SK-N-SH (cell line): ENCODE measurements at regions not wholly inside any gene's neighbourhood (a gene's known extent, or its start where the extent isn't known, plus 50 kb on each side); places are given as distances from the start of the nearest gene placed in this dataset.

Source experiments
- MXI1 ChIP-seq: IDR thresholded peaks from 2 replicates; pipeline ENCODE4 v1.6.1; 2012; ENCODE audit warnings: mild to moderate bottlenecking, low read depth, low read length, improper control_type of control experiment
- POLR2AphosphoS5 ChIP-seq: IDR thresholded peaks from 2 replicates; pipeline ENCODE4 v1.6.1; 2012; ENCODE audit warnings: low read depth, low read length
- TAF1 ChIP-seq: IDR thresholded peaks from 2 replicates; pipeline ENCODE4 v1.6.1; 2012; ENCODE audit warnings: low read depth, mild to moderate bottlenecking, low read length, moderate library complexity, borderline replicate concordance
- TCF12 ChIP-seq: IDR thresholded peaks from 2 replicates; pipeline ENCODE4 v1.4.0; 2012
- USF2 ChIP-seq: fragments of 150-350 bp; IDR thresholded peaks from 2 replicates; pipeline ENCODE4 v1.6.1; 2017; ENCODE audit warnings: antibody characterized with exemption, low read length, low read depth, borderline replicate concordance
- YY1 ChIP-seq: IDR thresholded peaks from 2 replicates; pipeline ENCODE4 v1.4.0; 2012; ENCODE audit warnings: low read depth, mild to moderate bottlenecking
- ZBTB33 ChIP-seq: IDR thresholded peaks from 2 replicates; pipeline ENCODE4 v1.4.0; 2012; ENCODE audit warnings: low read depth, borderline replicate concordance
- TF ChIP-seq, protein P1 (sequence below): fragments of 200-600 bp; sonication (generic); IDR thresholded peaks from 2 replicates; pipeline ENCODE4 v1.6.1; 2017; ENCODE audit warnings: antibody characterized with exemption, mild to moderate bottlenecking, moderate library complexity
- TF ChIP-seq, protein P2 (sequence below): IDR thresholded peaks from 2 replicates; pipeline ENCODE4 v1.4.0; 2012; ENCODE audit warnings: low read depth
- TF ChIP-seq, protein P3 (sequence below): IDR thresholded peaks from 2 replicates; pipeline ENCODE4 v1.6.1; 2012; ENCODE audit warnings: mild to moderate bottlenecking, low read depth, low read length, moderate library complexity
- TF ChIP-seq, protein P4 (sequence below): IDR thresholded peaks from 2 replicates; pipeline ENCODE4 v1.4.0; 2012; ENCODE audit warnings: low read depth, borderline replicate concordance

DNA sequence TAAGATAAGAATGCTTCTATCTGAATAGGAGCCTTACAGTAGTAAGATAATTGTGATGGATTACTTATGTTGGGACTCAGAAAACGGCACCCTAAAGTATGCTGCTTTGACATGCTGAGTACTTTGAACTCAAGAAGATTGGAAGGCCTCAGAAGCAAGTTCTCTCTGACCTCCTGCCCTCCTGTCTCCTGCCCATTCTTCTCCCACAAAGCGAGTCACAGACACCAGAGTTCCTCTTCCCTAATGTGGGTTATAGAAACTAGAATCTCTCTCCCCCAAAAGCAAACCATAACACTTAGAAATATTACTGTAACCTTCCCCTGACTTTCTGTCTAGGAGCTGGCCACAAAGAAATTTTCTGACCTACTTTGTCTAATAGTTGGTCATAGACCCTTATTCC lies 76.5 kb downstream of the DDIT4L start:
- TF ChIP-seq, protein P1, sequence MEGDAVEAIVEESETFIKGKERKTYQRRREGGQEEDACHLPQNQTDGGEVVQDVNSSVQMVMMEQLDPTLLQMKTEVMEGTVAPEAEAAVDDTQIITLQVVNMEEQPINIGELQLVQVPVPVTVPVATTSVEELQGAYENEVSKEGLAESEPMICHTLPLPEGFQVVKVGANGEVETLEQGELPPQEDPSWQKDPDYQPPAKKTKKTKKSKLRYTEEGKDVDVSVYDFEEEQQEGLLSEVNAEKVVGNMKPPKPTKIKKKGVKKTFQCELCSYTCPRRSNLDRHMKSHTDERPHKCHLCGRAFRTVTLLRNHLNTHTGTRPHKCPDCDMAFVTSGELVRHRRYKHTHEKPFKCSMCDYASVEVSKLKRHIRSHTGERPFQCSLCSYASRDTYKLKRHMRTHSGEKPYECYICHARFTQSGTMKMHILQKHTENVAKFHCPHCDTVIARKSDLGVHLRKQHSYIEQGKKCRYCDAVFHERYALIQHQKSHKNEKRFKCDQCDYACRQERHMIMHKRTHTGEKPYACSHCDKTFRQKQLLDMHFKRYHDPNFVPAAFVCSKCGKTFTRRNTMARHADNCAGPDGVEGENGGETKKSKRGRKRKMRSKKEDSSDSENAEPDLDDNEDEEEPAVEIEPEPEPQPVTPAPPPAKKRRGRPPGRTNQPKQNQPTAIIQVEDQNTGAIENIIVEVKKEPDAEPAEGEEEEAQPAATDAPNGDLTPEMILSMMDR, result no peak
- TF ChIP-seq POLR2AphosphoS5 (no peak), TAF1 (no peak), USF2 (no peak), YY1 (no peak), TCF12 (no peak), ZBTB33 (no peak), MXI1 (no peak)
- TF ChIP-seq, protein P2, sequence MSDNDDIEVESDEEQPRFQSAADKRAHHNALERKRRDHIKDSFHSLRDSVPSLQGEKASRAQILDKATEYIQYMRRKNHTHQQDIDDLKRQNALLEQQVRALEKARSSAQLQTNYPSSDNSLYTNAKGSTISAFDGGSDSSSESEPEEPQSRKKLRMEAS, result no peak
- TF ChIP-seq, protein P3, sequence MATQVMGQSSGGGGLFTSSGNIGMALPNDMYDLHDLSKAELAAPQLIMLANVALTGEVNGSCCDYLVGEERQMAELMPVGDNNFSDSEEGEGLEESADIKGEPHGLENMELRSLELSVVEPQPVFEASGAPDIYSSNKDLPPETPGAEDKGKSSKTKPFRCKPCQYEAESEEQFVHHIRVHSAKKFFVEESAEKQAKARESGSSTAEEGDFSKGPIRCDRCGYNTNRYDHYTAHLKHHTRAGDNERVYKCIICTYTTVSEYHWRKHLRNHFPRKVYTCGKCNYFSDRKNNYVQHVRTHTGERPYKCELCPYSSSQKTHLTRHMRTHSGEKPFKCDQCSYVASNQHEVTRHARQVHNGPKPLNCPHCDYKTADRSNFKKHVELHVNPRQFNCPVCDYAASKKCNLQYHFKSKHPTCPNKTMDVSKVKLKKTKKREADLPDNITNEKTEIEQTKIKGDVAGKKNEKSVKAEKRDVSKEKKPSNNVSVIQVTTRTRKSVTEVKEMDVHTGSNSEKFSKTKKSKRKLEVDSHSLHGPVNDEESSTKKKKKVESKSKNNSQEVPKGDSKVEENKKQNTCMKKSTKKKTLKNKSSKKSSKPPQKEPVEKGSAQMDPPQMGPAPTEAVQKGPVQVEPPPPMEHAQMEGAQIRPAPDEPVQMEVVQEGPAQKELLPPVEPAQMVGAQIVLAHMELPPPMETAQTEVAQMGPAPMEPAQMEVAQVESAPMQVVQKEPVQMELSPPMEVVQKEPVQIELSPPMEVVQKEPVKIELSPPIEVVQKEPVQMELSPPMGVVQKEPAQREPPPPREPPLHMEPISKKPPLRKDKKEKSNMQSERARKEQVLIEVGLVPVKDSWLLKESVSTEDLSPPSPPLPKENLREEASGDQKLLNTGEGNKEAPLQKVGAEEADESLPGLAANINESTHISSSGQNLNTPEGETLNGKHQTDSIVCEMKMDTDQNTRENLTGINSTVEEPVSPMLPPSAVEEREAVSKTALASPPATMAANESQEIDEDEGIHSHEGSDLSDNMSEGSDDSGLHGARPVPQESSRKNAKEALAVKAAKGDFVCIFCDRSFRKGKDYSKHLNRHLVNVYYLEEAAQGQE, result no peak
- TF ChIP-seq, protein P4, sequence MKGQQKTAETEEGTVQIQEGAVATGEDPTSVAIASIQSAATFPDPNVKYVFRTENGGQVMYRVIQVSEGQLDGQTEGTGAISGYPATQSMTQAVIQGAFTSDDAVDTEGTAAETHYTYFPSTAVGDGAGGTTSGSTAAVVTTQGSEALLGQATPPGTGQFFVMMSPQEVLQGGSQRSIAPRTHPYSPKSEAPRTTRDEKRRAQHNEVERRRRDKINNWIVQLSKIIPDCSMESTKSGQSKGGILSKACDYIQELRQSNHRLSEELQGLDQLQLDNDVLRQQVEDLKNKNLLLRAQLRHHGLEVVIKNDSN, result no peak
